GM21717 (cell line): ENCODE measurements at regions not wholly inside any gene's neighbourhood (a gene's known extent, or its start where the extent isn't known, plus 50 kb on each side); places are given as distances from the start of the nearest gene placed in this dataset.
"Not testable (repeated sequence)": the region's sequence is repeated elsewhere in the genome, so short reads cannot be mapped to it uniquely, and the experiment has no call there.

Source experiments
- ATAC-seq: cut with Tn5 transposase; IDR thresholded peaks from one replicate; pipeline ENCODE4 v1.9.1; 2021; ENCODE audit warnings: mild to moderate bottlenecking, moderate library complexity; ENCODE audit not compliant: unreplicated experiment

GRCh38 chr2:180238729-180239128 is 231.6 kb upstream of the CWC22 start:
- ATAC-seq: no peak

- not testable (repeated sequence) for ATAC-seq
Observed at GRCh38 chr2:180236061-180236460, 229.0 kb upstream of the CWC22 start.

- ATAC-seq: not testable (repeated sequence)
Observed at GRCh38 chr2:180235506-180235905, 228.4 kb upstream of the CWC22 start.

- not testable (repeated sequence) for ATAC-seq
Observed at GRCh38 chr2:180234991-180235390, 227.9 kb upstream of the CWC22 start.

- ATAC-seq: no peak
Observed at GRCh38 chr2:180231015-180231414, 223.9 kb upstream of the CWC22 start.

GRCh38 chr2:180227461-180227860 is 220.4 kb upstream of the CWC22 start:
- no peak for ATAC-seq

- no peak for ATAC-seq
Observed at GRCh38 chr2:180225118-180225517, 218.0 kb upstream of the CWC22 start.

GRCh38 chr2:180222644-180223043 is 215.5 kb upstream of the CWC22 start:
- ATAC-seq: no peak

- no peak for ATAC-seq
Observed at GRCh38 chr2:180219491-180219890, 212.4 kb upstream of the CWC22 start.

- no peak for ATAC-seq
Observed at GRCh38 chr2:180208841-180209240, 201.7 kb upstream of the CWC22 start.

- ATAC-seq: no peak
Observed at GRCh38 chr2:180205621-180206235, 198.6 kb upstream of the CWC22 start.

- no peak for ATAC-seq
Observed at GRCh38 chr2:180203972-180204371, 196.9 kb upstream of the CWC22 start.

- no peak for ATAC-seq
Observed at GRCh38 chr2:180202467-180202951, 195.4 kb upstream of the CWC22 start.

GRCh38 chr2:180196419-180196977 is 189.4 kb upstream of the CWC22 start:
- ATAC-seq: no peak

- ATAC-seq: no peak
Observed at GRCh38 chr2:180195847-180196246, 188.8 kb upstream of the CWC22 start.

- no peak for ATAC-seq
Observed at GRCh38 chr2:180191432-180192124, 184.5 kb upstream of the CWC22 start.

- no peak for ATAC-seq
Observed at GRCh38 chr2:180190851-180191250, 183.8 kb upstream of the CWC22 start.

GRCh38 chr2:180187611-180188010 is 180.5 kb upstream of the CWC22 start:
- no peak for ATAC-seq

- no peak for ATAC-seq
Observed at GRCh38 chr2:180184506-180184905, 177.4 kb upstream of the CWC22 start.

- no peak for ATAC-seq
Observed at GRCh38 chr2:180180511-180180910, 173.4 kb upstream of the CWC22 start.

- ATAC-seq: no peak
Observed at GRCh38 chr2:180177534-180177933, 170.4 kb upstream of the CWC22 start.

- no peak for ATAC-seq
Observed at GRCh38 chr2:180175736-180176135, 168.6 kb upstream of the CWC22 start.
